Retinal pigment epithelial cell (primary cell): ENCODE measurements at regions not wholly inside any gene's neighbourhood (a gene's known extent, or its start where the extent isn't known, plus 50 kb on each side); places are given as distances from the start of the nearest gene placed in this dataset.
A peak's percentile ranks its signal among the peaks of the same experiment; 100 is the strongest.

Experiments
- DNase-seq: peaks from one replicate; pipeline ENCODE4 v3.0.0-alpha.2; 2010; ENCODE audit warnings: low read depth
- H3K4me3 ChIP-seq: 2 replicates; pipeline ENCODE4 v1.5.1; 2011; ENCODE audit warnings: mild to moderate bottlenecking, low read length, control low read depth, moderate library complexity
- CTCF ChIP-seq: conservative IDR thresholded peaks from 2 replicates; pipeline ENCODE4 v1.5.1; 2011; ENCODE audit warnings: low read depth, low read length, control low read depth, inconsistent platforms

DNA sequence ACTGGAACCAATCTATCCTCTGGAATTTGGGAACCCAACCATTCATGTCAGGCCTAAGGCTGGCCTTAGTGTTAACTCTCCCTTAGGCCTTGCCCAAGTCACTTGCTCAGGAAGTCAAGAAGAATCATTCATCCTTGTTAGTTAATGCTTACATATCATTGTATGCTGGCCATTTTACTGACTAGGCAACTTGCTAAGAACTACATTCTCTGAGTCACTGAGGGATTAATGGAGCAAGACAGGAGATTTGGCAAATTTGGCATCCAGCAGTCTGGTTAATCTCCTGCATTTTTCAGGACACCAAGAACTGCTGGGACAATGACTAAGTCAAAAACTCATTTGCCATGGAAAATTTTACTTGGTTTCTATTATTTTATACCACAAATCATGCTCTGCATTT lies 115.8 kb upstream of the DDIT4L start:
- no peak for TF ChIP-seq CTCF
- no peak overlapping the region for H3K4me3 ChIP-seq
- DNase-seq = peak; percentile 85

DNA sequence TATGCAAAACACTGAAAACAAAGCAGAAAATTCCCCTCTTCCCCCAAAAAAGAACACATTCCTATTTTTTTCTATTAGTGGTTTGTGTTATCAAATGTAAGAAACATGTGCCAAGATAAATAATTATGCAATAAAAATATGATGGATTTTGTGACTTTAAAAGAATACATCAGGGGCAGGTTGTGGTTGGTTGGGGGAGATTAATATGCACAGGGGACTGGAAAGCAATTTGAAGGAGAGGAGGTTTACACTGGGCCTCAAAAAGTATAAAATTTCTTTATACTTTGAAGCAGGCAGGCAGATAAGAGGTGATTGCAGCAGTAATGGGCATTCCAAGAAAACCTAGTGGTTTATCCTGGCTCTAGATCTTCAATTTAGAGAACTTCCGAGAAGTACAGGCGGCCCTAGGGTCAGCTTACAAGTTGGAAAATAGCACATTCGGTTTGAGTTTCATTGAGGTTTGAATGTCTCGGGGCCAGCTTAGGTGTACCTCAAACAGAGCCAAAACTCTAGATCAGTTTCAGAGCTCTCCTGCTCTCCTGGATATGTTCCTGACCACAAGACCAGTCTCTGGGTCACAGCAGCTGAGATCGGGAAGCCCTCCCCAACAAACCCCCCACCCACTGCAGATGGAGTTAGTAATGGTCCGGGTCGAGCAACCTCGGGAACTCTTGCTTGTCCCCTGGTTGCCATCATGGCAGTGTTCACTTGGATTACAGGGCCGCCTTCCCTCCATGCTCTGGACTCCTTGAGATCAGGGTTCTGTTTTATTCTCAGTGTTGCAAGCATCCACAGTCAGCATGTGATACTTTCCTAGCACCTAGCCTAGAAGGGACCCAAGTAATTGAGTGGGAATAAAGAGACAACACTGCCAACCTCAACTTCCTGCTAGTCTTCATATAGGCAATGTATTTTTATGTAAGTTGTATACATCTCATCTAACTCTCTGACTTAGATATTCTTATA lies 112.1 kb upstream of the DDIT4L start:
- DNase-seq = no peak
- no peak overlapping the region for H3K4me3 ChIP-seq
- no peak for TF ChIP-seq CTCF

DNA sequence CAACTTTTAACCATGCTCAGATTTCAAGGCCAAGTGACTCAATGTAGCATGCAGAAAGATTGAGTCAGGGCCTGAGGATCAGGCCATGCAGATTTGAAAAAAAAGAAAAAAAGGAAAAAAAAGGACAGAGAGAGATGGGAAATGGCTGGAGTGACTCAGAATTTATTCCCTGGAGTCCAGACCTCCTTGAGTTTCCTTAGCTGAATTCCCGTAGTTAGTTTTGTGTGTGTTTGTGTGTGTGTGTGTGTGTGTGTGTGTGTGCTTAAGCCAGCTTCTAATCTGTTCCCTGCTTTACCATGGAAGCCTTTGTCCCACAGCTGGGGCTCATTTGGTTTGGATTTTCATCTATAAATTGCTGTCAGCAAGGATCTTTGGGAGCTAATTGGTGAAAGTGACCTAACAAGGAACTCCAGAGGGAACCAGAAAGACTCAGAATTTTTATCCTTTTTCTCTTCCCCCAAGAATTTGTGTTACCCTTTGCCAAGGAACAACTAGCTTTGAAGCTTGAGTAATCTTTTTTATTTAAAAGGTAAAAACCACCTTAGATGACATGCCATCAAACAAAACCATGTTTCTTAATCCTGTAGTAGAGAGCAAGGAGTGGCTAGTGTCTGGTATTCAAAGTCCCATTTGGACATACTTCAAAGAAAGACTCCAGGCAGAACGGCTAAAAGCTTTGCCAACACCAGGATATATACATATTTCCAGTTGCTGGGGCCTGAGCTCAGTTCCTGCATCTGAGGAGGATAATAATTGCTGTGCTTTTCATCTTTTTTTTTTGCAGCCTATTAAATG lies 109.0 kb upstream of the DDIT4L start:
- H3K4me3 ChIP-seq = no peak overlapping the region
- DNase-seq = peak; percentile 67
- no peak for TF ChIP-seq CTCF

- no peak for DNase-seq
- TF ChIP-seq CTCF = no peak
- H3K4me3 ChIP-seq = no peak overlapping the region
These were observed 105.5 kb upstream of the DDIT4L start for GRCh38 chr4:100295792-100296191.

GRCh38 chr4:100294356-100294755 lies 104.1 kb upstream of the DDIT4L start:
- H3K4me3 ChIP-seq = no peak overlapping the region
- no peak for TF ChIP-seq CTCF
- DNase-seq = no peak

- H3K4me3 ChIP-seq = no peak overlapping the region
- no peak for TF ChIP-seq CTCF
- DNase-seq = no peak
These were observed 100.3 kb upstream of the DDIT4L start for GRCh38 chr4:100290585-100290984.
